CD4-positive, alpha-beta memory T cell (primary cell): ENCODE measurements at regions not wholly inside any gene's neighbourhood (a gene's known extent, or its start where the extent isn't known, plus 50 kb on each side); places are given as distances from the start of the nearest gene placed in this dataset.

Source experiments
- CTCF ChIA-PET: fragments of 350-600 bp; sonication (Branson Sonifier 250); formaldehyde crosslinking; loops from one replicate; lab custom pipeline; 2021; ENCODE audit warnings: inconsistent platforms; ENCODE audit not compliant: partially characterized antibody; lab: Charles Lee
- POLR2A ChIA-PET: fragments of 350-600 bp; sonication (Branson Sonifier 250); formaldehyde crosslinking; loops from one replicate; lab custom pipeline; 2021; ENCODE audit not compliant: partially characterized antibody; lab: Charles Lee
- DNase-seq, 5 donors: peaks; one replicate each; pipeline versions ENCODE4 v3.0.0 to v3.0.0-alpha.2; 2020 to 2022; ENCODE audit warnings: mixed read lengths in 1 of 5
- H3K27ac ChIP-seq: one replicate; pipeline ENCODE4 v1.7.0; 2013; ENCODE audit warnings: low read depth, low read length
- H3K27me3 ChIP-seq: 2 replicates; pipeline ENCODE4 v1.7.0; 2013; ENCODE audit warnings: mild to moderate bottlenecking, low read length, moderate library complexity; ENCODE audit not compliant: insufficient read depth
- H3K36me3 ChIP-seq: 2 replicates; pipeline ENCODE4 v1.7.0; 2013; ENCODE audit warnings: mild to moderate bottlenecking, low read length, moderate library complexity; ENCODE audit not compliant: insufficient read depth
- H3K4me1 ChIP-seq: 2 replicates; pipeline ENCODE4 v1.7.0; 2013; ENCODE audit warnings: mild to moderate bottlenecking, low read length, moderate library complexity; ENCODE audit not compliant: insufficient read depth
- H3K4me3 ChIP-seq, 2 donors: one replicate each; pipeline ENCODE4 v1.7.0; 2013; ENCODE audit warnings: low read length in 2 of 2, mild to moderate bottlenecking in 1 of 2
- H3K9me3 ChIP-seq, 2 donors: one replicate each; pipeline ENCODE4 v1.7.0; 2013; ENCODE audit warnings: low read length in 2 of 2, control low read depth in 1 of 2; ENCODE audit not compliant: control insufficient read depth in 1 of 2
- H3K27ac Mint-ChIP-seq, 7 donors: one replicate each; pipeline ENCODE4 v1.8.0; 2020 to 2021; ENCODE audit warnings: mixed read lengths in 7 of 7, mild to moderate bottlenecking in 6 of 7, inconsistent platforms in 3 of 7, moderate library complexity in 3 of 7
- H3K27me3 Mint-ChIP-seq, 2 donors: one replicate each; pipeline ENCODE4 v1.8.0; 2020 to 2021; ENCODE audit warnings: mixed read lengths in 2 of 2
- H3K36me3 Mint-ChIP-seq, 2 donors: one replicate each; pipeline ENCODE4 v1.8.0; 2020 to 2021; ENCODE audit warnings: mixed read lengths in 2 of 2, inconsistent platforms in 1 of 2, mild to moderate bottlenecking in 1 of 2
- H3K4me1 Mint-ChIP-seq, 4 donors: one replicate each; pipeline ENCODE4 v1.8.0; 2020 to 2021; ENCODE audit warnings: mixed read lengths in 4 of 4, mild to moderate bottlenecking in 1 of 4
- H3K4me3 Mint-ChIP-seq, 8 donors: one replicate each; pipeline ENCODE4 v1.8.0; 2020 to 2021; ENCODE audit warnings: mixed read lengths in 8 of 8, mild to moderate bottlenecking in 7 of 8, moderate library complexity in 6 of 8, inconsistent platforms in 3 of 8
- H3K9me3 Mint-ChIP-seq, 8 donors: one replicate each; pipeline ENCODE4 v1.8.0; 2020 to 2021; ENCODE audit warnings: mixed read lengths in 8 of 8, mild to moderate bottlenecking in 5 of 8, inconsistent platforms in 3 of 8, moderate library complexity in 1 of 8
- intact Hi-C: fragments of 100-400 bp; cut with micrococcal nuclease; formaldehyde crosslinking; loops from one replicate; pipeline ENCODE4 v1.15.1; 2023

DNA sequence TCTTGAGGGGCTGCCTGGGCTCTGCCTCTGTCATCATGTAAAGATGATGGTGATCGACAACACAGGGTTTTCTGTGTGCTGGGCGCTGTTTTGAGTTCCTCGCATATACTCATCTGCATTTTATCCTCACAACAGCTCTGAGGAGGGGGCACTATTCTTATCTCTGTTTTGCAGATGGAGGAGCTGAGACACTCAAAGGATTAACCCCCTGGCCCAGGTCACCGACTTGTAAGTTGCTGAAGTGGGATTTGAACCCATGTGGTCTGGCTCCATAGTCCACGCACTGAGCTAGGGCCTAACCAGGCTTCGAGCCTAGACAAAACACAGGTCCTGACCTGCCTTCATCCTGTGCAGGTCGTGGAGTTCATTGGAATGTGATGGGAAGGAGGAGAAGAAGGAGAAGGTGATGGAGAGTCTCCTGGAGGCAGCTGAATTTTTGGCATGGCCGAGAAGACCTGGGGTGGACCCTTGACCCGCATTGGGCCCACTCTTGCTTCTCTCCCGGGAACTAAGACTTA lies 140.0 kb downstream of the ASCL4 start:
- Histone ChIP-seq H3K27me3 (peaks cover 5% of the 10 kb centered on the region), H3K9me3 (no peaks in the 10 kb centered on the region), H3K4me3 (no peak overlapping the region), H3K27ac (no peak overlapping the region), H3K36me3 (no peaks in the 10 kb centered on the region), H3K4me1 (peaks cover 4% of the 10 kb centered on the region)
- H3K4me3 Mint-ChIP-seq: no peak overlapping the region
- ChIA-PET CTCF (no interaction called here), POLR2A (no interaction called here)
- H3K27me3 Mint-ChIP-seq: peaks cover 24 to 39% of the 10 kb centered on the region in 2 donors
- H3K27ac Mint-ChIP-seq: no peak overlapping the region
- no peaks in the 10 kb centered on the region for H3K36me3 Mint-ChIP-seq
- intact Hi-C loops: loop anchor here (10.0 kb wide), 1 partner anchor 1040 kb away; no protein-coding TSS in a partner anchor
- H3K9me3 Mint-ChIP-seq: no peaks in the 10 kb centered on the region
- H3K4me1 Mint-ChIP-seq: peaks cover 3 to 5% (median 4%) of the 10 kb centered on the region in 4 donors
- DNase-seq: no peak

DNA sequence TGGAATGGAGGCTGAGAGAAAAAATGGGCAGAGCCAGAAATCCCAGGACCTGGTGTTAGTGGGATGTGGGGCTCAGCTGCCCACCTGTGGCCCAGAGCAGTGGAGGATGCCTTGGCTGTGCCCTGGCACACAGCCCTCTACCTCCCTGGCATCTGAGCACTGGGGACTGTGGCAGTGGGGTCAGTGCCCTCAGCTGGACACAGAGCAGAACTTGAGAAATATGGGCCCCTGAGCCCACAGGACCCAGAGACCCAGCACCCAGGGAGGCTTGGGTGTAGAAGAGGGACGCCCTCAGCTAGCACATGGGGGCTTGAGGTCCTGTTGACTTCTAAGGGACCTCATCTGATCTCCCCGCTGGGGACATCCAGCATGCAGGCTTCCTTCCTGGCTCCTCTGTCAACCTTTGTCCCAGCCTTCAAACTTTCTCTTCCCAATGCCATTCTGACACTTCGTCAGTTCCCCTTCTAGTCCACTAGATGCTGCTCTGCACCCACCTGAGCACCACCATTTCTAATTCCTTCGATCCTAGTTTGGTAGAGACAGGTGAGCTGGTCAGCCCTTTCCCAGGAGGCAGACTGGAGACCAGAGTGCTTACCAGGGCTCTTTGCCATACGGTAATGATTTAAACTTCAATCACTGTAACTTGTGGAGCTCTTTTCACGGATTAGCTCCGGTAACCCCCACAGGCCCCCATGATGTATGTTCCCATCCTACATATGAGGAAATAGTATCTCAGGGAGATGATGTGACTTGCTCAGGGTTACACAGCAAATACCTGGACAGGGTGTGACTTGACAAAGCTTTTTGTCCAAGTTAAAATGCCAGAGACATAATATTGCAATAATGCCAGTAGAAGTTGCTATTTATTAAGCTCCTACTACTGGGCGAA lies 143.7 kb downstream of the ASCL4 start:
- Mint-ChIP-seq H3K36me3 (no peaks in the 10 kb centered on the region), H3K4me3 (no peak overlapping the region), H3K9me3 (peaks cover 0 to 4% (median 0%) of the 10 kb centered on the region in 8 donors), H3K4me1 (peaks cover 0 to under 1% (median 0%) of the 10 kb centered on the region in 4 donors), H3K27ac (peak overlapping the region in 1 of 7 donors; percentile 16), H3K27me3 (peaks cover 21 to 37% of the 10 kb centered on the region in 2 donors)
- intact Hi-C loops: loop anchor here (5.0 to 10.0 kb wide), 2 partner anchors 1037 to 1469 kb away; no protein-coding TSS in a partner anchor
- H3K36me3 ChIP-seq: no peaks in the 10 kb centered on the region
- DNase-seq: peak in 1 of 5 donors; percentile 5
- H3K4me1 ChIP-seq: no peaks in the 10 kb centered on the region
- no peaks in the 10 kb centered on the region for H3K9me3 ChIP-seq
- CTCF ChIA-PET: interaction anchor here (0.6 kb wide), 2 partner anchors 242 to 262 kb away, joined by 3 read pairs; no protein-coding TSS in a partner anchor
- POLR2A ChIA-PET: no interaction called here
- H3K4me3 ChIP-seq: no peak overlapping the region
- H3K27me3 ChIP-seq: no peaks in the 10 kb centered on the region
- no peak overlapping the region for H3K27ac ChIP-seq

GRCh38 chr12:107921062-107921461 lies 146.6 kb downstream of the ASCL4 start:
- H3K27ac ChIP-seq: no peak overlapping the region
- Mint-ChIP-seq H3K4me1 (no peaks in the 10 kb centered on the region), H3K27ac (no peak overlapping the region), H3K4me3 (no peak overlapping the region), H3K9me3 (peaks cover 0 to 4% (median 0%) of the 10 kb centered on the region in 8 donors), H3K27me3 (peaks cover 17 to 38% of the 10 kb centered on the region in 2 donors), H3K36me3 (no peaks in the 10 kb centered on the region)
- ChIA-PET CTCF (interaction anchor here (1.4 to 2.5 kb wide), 2 partner anchors 9 to 10 kb away, joined by 6 read pairs; no protein-coding TSS in a partner anchor), POLR2A (no interaction called here)
- no peaks in the 10 kb centered on the region for H3K9me3 ChIP-seq
- no peaks in the 10 kb centered on the region for H3K36me3 ChIP-seq
- intact Hi-C loops: no loop called here
- DNase-seq: no peak
- no peak overlapping the region for H3K4me3 ChIP-seq
- H3K27me3 ChIP-seq: no peaks in the 10 kb centered on the region
- no peaks in the 10 kb centered on the region for H3K4me1 ChIP-seq

DNA sequence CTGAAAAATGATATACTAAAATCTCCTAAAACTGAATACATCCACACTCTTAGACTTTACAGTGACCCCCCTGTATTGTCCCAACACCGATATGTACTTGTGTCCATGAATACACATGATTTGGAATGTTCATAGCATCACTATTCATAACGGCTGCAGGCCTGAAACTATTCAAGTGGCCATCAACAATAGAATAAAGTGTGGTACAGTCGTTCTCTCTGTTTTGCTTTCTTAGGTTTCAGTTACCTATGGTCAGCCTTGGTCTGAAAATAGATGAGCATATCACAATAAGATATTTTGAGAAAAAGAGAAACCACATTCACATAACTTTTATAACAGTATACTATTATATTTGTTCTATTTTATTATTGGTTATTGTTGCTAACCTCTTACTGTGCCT lies 150.6 kb downstream of the ASCL4 start:
- H3K27me3 ChIP-seq: no peaks in the 10 kb centered on the region
- H3K27ac Mint-ChIP-seq: no peak overlapping the region
- no peaks in the 10 kb centered on the region for H3K36me3 ChIP-seq
- no peaks in the 10 kb centered on the region for H3K4me1 ChIP-seq
- no peak for DNase-seq
- H3K9me3 Mint-ChIP-seq: peaks cover 0 to 4% (median 0%) of the 10 kb centered on the region in 8 donors
- peaks cover 0 to 2% (median 0%) of the 10 kb centered on the region in 4 donors for H3K4me1 Mint-ChIP-seq
- POLR2A ChIA-PET: no interaction called here
- H3K27me3 Mint-ChIP-seq: peaks cover 20 to 36% of the 10 kb centered on the region in 2 donors
- CTCF ChIA-PET: no interaction called here
- H3K9me3 ChIP-seq: no peaks in the 10 kb centered on the region
- no peak overlapping the region for H3K4me3 Mint-ChIP-seq
- no peak overlapping the region for H3K4me3 ChIP-seq
- no peaks in the 10 kb centered on the region for H3K36me3 Mint-ChIP-seq
- no peak overlapping the region for H3K27ac ChIP-seq
- intact Hi-C loops: no loop called here

DNA sequence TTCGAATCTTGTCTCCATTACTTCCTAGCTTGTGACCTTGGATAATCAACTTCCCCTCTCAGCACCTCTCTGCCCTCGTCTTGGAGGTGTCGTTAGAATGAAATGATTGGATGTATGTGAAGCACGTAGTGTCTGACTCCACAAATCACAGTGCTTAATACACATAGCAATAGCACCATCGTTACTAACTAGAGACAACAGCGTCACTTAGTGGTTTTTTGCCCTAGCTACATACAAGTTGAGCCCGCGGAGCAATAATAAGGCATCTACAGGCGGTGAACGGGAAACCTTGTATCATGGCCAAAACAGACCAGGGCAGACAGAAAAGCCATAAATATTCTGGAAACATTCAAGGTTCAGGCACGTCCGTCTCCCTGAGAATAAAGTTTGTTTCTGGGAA lies 154.9 kb downstream of the ASCL4 start:
- Histone ChIP-seq H3K4me1 (no peaks in the 10 kb centered on the region), H3K36me3 (no peaks in the 10 kb centered on the region), H3K9me3 (no peaks in the 10 kb centered on the region), H3K27me3 (peaks cover 5% of the 10 kb centered on the region), H3K4me3 (no peak overlapping the region), H3K27ac (no peak overlapping the region)
- intact Hi-C loops: no loop called here
- ChIA-PET CTCF (interaction anchor here (0.7 kb wide), 1 partner anchor 321 kb away, joined by 3 read pairs; no protein-coding TSS in a partner anchor), POLR2A (no interaction called here)
- Mint-ChIP-seq H3K4me1 (peaks cover 0 to 2% (median 0%) of the 10 kb centered on the region in 4 donors), H3K9me3 (no peaks in the 10 kb centered on the region), H3K27ac (no peak overlapping the region), H3K36me3 (no peaks in the 10 kb centered on the region), H3K4me3 (no peak overlapping the region), H3K27me3 (peaks cover 21 to 22% of the 10 kb centered on the region in 2 donors)
- no peak for DNase-seq

GRCh38 chr12:107931761-107932160 lies 157.3 kb downstream of the ASCL4 start:
- Mint-ChIP-seq H3K36me3 (no peaks in the 10 kb centered on the region), H3K4me3 (no peak overlapping the region), H3K4me1 (peaks cover 0 to 2% (median 0%) of the 10 kb centered on the region in 4 donors), H3K27me3 (peaks cover 27 to 32% of the 10 kb centered on the region in 2 donors), H3K9me3 (peaks cover 0 to 2% (median 0%) of the 10 kb centered on the region in 8 donors), H3K27ac (no peak overlapping the region)
- Histone ChIP-seq H3K27me3 (peaks cover 5% of the 10 kb centered on the region), H3K4me1 (no peaks in the 10 kb centered on the region), H3K4me3 (no peak overlapping the region), H3K9me3 (no peaks in the 10 kb centered on the region), H3K27ac (no peak overlapping the region), H3K36me3 (no peaks in the 10 kb centered on the region)
- ChIA-PET POLR2A (no interaction called here), CTCF (interaction anchor here (1.3 to 2.1 kb wide), 2 partner anchors 10 to 23 kb away, joined by 3 to 6 read pairs; no protein-coding TSS in a partner anchor)
- DNase-seq: no peak
- intact Hi-C loops: no loop called here

- peaks cover 2 to 23% (median 19%) of the 10 kb centered on the region in 8 donors for H3K9me3 Mint-ChIP-seq
- CTCF ChIA-PET: no interaction called here
- H3K36me3 ChIP-seq: no peaks in the 10 kb centered on the region
- H3K9me3 ChIP-seq: no peaks in the 10 kb centered on the region
- H3K4me3 ChIP-seq: no peak overlapping the region
- H3K4me1 ChIP-seq: no peaks in the 10 kb centered on the region
- H3K4me1 Mint-ChIP-seq: no peaks in the 10 kb centered on the region
- H3K27ac ChIP-seq: no peak overlapping the region
- peaks cover 5% of the 10 kb centered on the region for H3K27me3 ChIP-seq
- H3K27ac Mint-ChIP-seq: no peak overlapping the region
- intact Hi-C loops: no loop called here
- H3K36me3 Mint-ChIP-seq: no peaks in the 10 kb centered on the region
- H3K4me3 Mint-ChIP-seq: no peak overlapping the region
- peaks cover 21 to 22% of the 10 kb centered on the region in 2 donors for H3K27me3 Mint-ChIP-seq
- no peak for DNase-seq
- POLR2A ChIA-PET: no interaction called here
Measured at GRCh38 chr12:107938446-107938845, 163.9 kb downstream of the ASCL4 start.
